Thoracic aorta (tissue), 2 donors: ENCODE measurements at regions not wholly inside any gene's neighbourhood (a gene's known extent, or its start where the extent isn't known, plus 50 kb on each side); places are given as distances from the start of the nearest gene placed in this dataset.

Experiments used
- ATAC-seq: fragments of 150-250 bp; one replicate; pipeline ENCODE4 v1.8.0; 2017; ENCODE audit warnings: low read depth; ENCODE audit not compliant: insufficient number of reproducible peaks, low FRiP score
- DNase-seq: peaks from one replicate; pipeline ENCODE4 v3.0.0-alpha.2; 2020; ENCODE audit warnings: low spot score
- H3K27ac ChIP-seq, 2 donors: fragments of 200-600 bp; sonication (generic); 1 replicate in 1 of 2; 2 replicates in 1 of 2; pipeline ENCODE4 v1.5.1; 2016; ENCODE audit warnings: mild to moderate bottlenecking in 2 of 2, moderate library complexity in 2 of 2
- H3K27me3 ChIP-seq: fragments of 200-600 bp; sonication (generic); replicated peaks from 2 replicates; pipeline ENCODE4 v1.6.0; 2016; ENCODE audit warnings: mild to moderate bottlenecking; ENCODE audit not compliant: insufficient read depth
- H3K36me3 ChIP-seq: fragments of 200-600 bp; sonication (generic); one replicate; pipeline ENCODE4 v1.5.1; 2016
- H3K4me1 ChIP-seq, 2 donors: fragments of 200-600 bp; sonication (generic); 1 replicate in 1 of 2; 2 replicates in 1 of 2; pipeline versions ENCODE4 v1.5.1 to v1.6.0; 2016; ENCODE audit warnings: low read depth in 2 of 2, mild to moderate bottlenecking in 1 of 2; ENCODE audit not compliant: control insufficient read depth in 1 of 2
- H3K4me3 ChIP-seq: fragments of 200-600 bp; sonication (generic); 2 replicates; pipeline ENCODE4 v1.5.1; 2016; ENCODE audit warnings: mild to moderate bottlenecking
- H3K9me3 ChIP-seq: fragments of 200-600 bp; sonication (generic); 2 replicates; pipeline ENCODE4 v1.5.1; 2016
- TF ChIP-seq, protein P1 (sequence below): fragments of 200-600 bp; sonication (generic); IDR thresholded peaks from one replicate; pipeline ENCODE4 v1.5.1; 2019; ENCODE audit warnings: antibody characterized with exemption

DNA sequence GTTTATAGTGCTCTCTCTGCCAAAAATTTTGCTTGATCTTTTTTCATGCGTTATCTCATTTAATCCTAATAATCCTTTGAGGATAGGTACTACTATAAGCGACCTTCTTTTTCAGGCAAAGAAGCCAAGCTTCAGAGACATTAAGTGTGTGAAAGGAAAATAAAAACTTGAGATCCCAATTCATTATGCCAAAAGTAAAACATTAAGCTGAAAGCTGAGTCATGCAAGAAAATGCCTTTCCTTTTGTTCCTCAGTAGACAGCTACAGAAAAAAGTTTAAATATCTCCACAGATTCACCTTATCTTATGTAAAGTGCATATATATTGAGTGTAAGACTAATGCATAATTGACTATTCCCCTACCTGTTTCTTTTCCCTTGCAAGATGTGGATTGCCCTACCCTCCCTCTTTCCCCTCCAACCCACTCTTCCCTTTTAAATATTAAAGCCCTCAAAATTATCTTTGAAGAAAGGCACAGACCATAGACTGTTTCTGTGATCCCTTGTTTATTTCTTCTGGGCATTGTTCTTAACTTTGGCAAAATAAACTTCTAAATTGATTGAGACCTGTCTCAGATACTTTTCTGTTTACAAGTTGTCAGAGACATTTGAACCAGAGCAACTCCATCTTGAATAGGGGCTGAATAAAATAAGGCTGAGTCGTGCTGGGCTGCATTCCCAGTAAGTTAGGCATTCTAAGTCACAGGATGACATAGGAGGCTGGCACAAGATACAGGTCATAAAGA, 1139.9 kb upstream of the LRRN3 start:
- no peaks in the 10 kb centered on the region for H3K27me3 ChIP-seq
- TF ChIP-seq, protein P1, sequence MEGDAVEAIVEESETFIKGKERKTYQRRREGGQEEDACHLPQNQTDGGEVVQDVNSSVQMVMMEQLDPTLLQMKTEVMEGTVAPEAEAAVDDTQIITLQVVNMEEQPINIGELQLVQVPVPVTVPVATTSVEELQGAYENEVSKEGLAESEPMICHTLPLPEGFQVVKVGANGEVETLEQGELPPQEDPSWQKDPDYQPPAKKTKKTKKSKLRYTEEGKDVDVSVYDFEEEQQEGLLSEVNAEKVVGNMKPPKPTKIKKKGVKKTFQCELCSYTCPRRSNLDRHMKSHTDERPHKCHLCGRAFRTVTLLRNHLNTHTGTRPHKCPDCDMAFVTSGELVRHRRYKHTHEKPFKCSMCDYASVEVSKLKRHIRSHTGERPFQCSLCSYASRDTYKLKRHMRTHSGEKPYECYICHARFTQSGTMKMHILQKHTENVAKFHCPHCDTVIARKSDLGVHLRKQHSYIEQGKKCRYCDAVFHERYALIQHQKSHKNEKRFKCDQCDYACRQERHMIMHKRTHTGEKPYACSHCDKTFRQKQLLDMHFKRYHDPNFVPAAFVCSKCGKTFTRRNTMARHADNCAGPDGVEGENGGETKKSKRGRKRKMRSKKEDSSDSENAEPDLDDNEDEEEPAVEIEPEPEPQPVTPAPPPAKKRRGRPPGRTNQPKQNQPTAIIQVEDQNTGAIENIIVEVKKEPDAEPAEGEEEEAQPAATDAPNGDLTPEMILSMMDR = no peak
- H3K27ac ChIP-seq = no peak overlapping the region
- no peak for ATAC-seq
- no peak overlapping the region for H3K4me3 ChIP-seq
- DNase-seq = no peak
- H3K36me3 ChIP-seq = no peaks in the 10 kb centered on the region
- no peaks in the 10 kb centered on the region for H3K4me1 ChIP-seq
- no peaks in the 10 kb centered on the region for H3K9me3 ChIP-seq

DNA sequence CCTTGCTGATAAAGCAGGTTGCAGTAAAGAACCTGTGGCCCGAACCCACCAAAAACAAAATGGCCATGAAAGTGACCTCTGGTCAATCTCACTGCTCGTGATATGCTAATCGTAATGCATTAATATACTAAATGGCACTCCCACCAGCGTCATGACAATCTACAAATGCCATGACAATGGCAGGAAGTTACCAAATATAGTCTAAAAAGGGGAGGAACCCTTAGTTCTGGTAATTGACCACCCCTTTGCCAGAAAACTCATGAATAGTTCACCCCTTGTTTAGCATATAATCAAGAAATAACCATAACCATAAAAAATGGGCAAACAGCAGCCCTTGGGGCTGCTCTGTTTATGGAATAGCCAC, 1139.4 kb upstream of the LRRN3 start:
- H3K36me3 ChIP-seq = no peaks in the 10 kb centered on the region
- no peaks in the 10 kb centered on the region for H3K4me1 ChIP-seq
- DNase-seq = no peak
- H3K4me3 ChIP-seq = no peak overlapping the region
- H3K27ac ChIP-seq = no peak overlapping the region
- ATAC-seq = no peak
- H3K27me3 ChIP-seq = no peaks in the 10 kb centered on the region
- H3K9me3 ChIP-seq = no peaks in the 10 kb centered on the region
- TF ChIP-seq, protein P1 = no peak

DNA sequence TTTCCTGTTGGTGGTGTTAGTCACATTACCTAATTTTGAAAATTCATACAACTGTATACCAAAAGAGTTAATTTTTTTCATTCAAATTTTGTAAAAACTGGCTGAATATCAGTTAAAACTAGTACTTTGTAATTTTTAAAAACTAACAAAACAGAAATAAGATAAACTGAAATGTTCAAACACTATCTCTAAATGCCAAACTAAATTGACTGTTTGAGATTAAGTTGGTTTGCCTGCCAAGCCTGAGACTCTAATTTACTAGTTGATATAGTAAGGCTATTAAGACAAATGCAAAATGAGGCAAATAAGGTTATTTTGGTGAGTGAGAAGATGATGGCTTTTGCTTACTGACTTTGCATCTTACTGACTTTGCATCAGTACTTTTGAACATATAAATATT, 1134.9 kb upstream of the LRRN3 start:
- ATAC-seq (no peak), DNase-seq (no peak)
- Histone ChIP-seq H3K4me3 (no peak overlapping the region), H3K27ac (no peak overlapping the region), H3K4me1 (no peaks in the 10 kb centered on the region), H3K36me3 (no peaks in the 10 kb centered on the region), H3K27me3 (no peaks in the 10 kb centered on the region), H3K9me3 (no peaks in the 10 kb centered on the region)
- TF ChIP-seq, protein P1 = no peak

DNA sequence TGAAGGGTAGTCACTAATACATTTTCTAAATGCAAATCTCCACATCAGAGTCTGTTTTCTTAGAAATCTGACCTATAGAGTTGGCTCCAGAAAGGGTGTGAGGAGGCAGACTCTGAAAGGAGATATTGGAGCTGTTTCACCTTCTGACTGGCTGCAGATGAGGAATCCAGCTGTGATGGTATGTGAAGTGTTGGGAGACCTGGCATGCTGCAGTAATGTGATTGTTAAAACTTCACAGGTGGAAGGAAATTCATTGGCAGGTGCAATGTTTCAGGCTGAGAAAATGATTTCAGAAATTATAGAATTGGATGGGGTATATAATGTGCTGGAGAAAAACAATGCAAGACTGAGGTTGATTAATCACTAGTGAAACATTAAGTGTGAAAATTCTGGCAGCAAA, 1134.0 kb upstream of the LRRN3 start:
- Histone ChIP-seq H3K4me1 (no peaks in the 10 kb centered on the region), H3K36me3 (no peaks in the 10 kb centered on the region), H3K4me3 (no peak overlapping the region), H3K9me3 (no peaks in the 10 kb centered on the region), H3K27ac (no peak overlapping the region), H3K27me3 (no peaks in the 10 kb centered on the region)
- TF ChIP-seq, protein P1 = no peak
- no peak for DNase-seq
- ATAC-seq = no peak

DNA sequence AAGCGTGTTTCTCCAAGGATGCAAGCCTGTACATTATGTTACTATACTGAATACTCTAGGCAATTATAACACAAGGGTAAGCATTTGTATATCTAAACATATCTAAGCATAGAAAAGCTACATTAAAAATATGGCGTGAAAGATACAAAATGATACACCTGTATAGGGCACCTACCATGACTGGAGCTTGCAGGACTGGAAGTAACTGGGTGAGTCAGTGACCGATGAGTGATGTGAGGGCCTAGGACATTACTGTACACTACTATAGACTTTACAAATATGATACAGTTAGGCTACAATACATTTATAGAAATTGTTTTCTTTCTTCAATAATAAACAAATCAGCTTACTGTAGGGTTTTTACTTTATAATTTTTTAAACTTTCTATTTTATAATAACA, 1127.2 kb upstream of the LRRN3 start:
- no peak for ATAC-seq
- H3K9me3 ChIP-seq = no peaks in the 10 kb centered on the region
- H3K27ac ChIP-seq = no peak overlapping the region
- H3K4me1 ChIP-seq = no peaks in the 10 kb centered on the region
- TF ChIP-seq, protein P1 = no peak
- no peak overlapping the region for H3K4me3 ChIP-seq
- DNase-seq = no peak
- no peaks in the 10 kb centered on the region for H3K27me3 ChIP-seq
- H3K36me3 ChIP-seq = no peaks in the 10 kb centered on the region
